ENCODE measurements at regions not wholly inside any gene's neighbourhood (a gene's known extent, or its start where the extent isn't known, plus 50 kb on each side); places are given as distances from the start of the nearest gene placed in this dataset.
"Not testable (repeated sequence)": the region's sequence is repeated elsewhere in the genome, so short reads cannot be mapped to it uniquely, and the experiment has no call there.

GRCh38 chr20:48440916-48441315, 386.9 kb downstream of the PREX1 start:
- Mint-ChIP-seq H3K27me3 (ENCODE audit: low read depth) (no peaks in the 10 kb centered on the region; the same call in 1 of the 2 replicates), H3K27ac (no peak overlapping the region), H3K36me3 (peaks cover 11% of the 10 kb centered on the region), H3K4me1 (no peaks in the 10 kb centered on the region), H3K9me3 (peaks cover 38% of the 10 kb centered on the region), H3K4me3 (no peak overlapping the region)
- ATAC-seq (no peak), DNase-seq (ENCODE audit: low spot score) (no peak)
- TF ChIP-seq NR1H2 (CRISPR knock-in tag; IDR thresholded peaks at IDR 0.05) = no peak
- ChIA-PET POLR2A (no interaction called here), CTCF (interaction anchor here (0.6 kb wide), 1 partner anchor 750 kb away, joined by 3 read pairs; no protein-coding TSS in a partner anchor)

GRCh38 chr20:48440261-48440660, 387.5 kb downstream of the PREX1 start:
- POLR2A ChIA-PET = not testable (repeated sequence)

GRCh38 chr20:48437146-48437545, 390.7 kb downstream of the PREX1 start:
- H3K27me3 Mint-ChIP-seq (ENCODE audit: low read depth) = no peaks in the 10 kb centered on the region; the same call in 1 of the 2 replicates
- ATAC-seq = no peak
- no peak for DNase-seq (ENCODE audit: low spot score)
- ChIA-PET POLR2A (no interaction called here), CTCF (no interaction called here)
- H3K36me3 Mint-ChIP-seq = peaks cover 3% of the 10 kb centered on the region
- TF ChIP-seq ZNF263 (CRISPR knock-in tag; IDR thresholded peaks at IDR 0.05; ENCODE audit: low read depth) = no peak
- TF ChIP-seq SP1 (CRISPR knock-in tag; conservative IDR thresholded peaks at IDR 0.05) = no peak
- TF ChIP-seq HMGA2 (CRISPR knock-in tag; IDR thresholded peaks at IDR 0.05) = no peak
- no peak for TF ChIP-seq MYBL2 (CRISPR knock-in tag; IDR thresholded peaks at IDR 0.05)
- no peak for TF ChIP-seq HMGXB4 (CRISPR knock-in tag; IDR thresholded peaks at IDR 0.05)
- no peak for TF ChIP-seq ATF2 (CRISPR knock-in tag; IDR thresholded peaks at IDR 0.05; ENCODE audit: borderline replicate concordance, low read depth)
- TF ChIP-seq SMAD3 (CRISPR knock-in tag; IDR thresholded peaks at IDR 0.05; ENCODE audit: borderline replicate concordance) = no peak
- no peak for TF ChIP-seq E2F4 (CRISPR knock-in tag; IDR thresholded peaks at IDR 0.05; ENCODE audit: borderline replicate concordance, low read depth)
- H3K27ac Mint-ChIP-seq = no peak overlapping the region
- H3K4me1 Mint-ChIP-seq = peaks cover 9% of the 10 kb centered on the region
- peaks cover 14% of the 10 kb centered on the region for H3K9me3 Mint-ChIP-seq
- H3K4me3 Mint-ChIP-seq = no peak overlapping the region

More at GRCh38 chr20:48440261-48440660, 387.5 kb downstream of the PREX1 start:
- ATAC-seq; DNase-seq (ENCODE audit: low spot score); H3K27me3 Mint-ChIP-seq (ENCODE audit: low read depth); H3K27ac Mint-ChIP-seq; H3K4me3 Mint-ChIP-seq; CTCF ChIA-PET; H3K4me1 Mint-ChIP-seq; H3K36me3 Mint-ChIP-seq: not testable (repeated sequence)
- H3K9me3 Mint-ChIP-seq = peaks cover 33% of the 10 kb centered on the region

- DNase-seq (ENCODE audit: low spot score); POLR2A ChIA-PET; H3K27me3 Mint-ChIP-seq (ENCODE audit: low read depth); CTCF ChIA-PET; H3K27ac Mint-ChIP-seq; H3K4me3 Mint-ChIP-seq; H3K36me3 Mint-ChIP-seq; ATAC-seq: not testable (repeated sequence)
- H3K9me3 Mint-ChIP-seq = peaks cover 14% of the 10 kb centered on the region
- peaks cover 14% of the 10 kb centered on the region for H3K4me1 Mint-ChIP-seq
Measured at GRCh38 chr20:48436609-48437008, 391.2 kb downstream of the PREX1 start.

- Mint-ChIP-seq H3K4me1 (peaks cover 17% of the 10 kb centered on the region), H3K36me3 (peaks cover 6% of the 10 kb centered on the region), H3K27ac (no peak overlapping the region), H3K4me3 (no peak overlapping the region), H3K27me3 (ENCODE audit: low read depth) (no peaks in the 10 kb centered on the region), H3K9me3 (peaks cover 14% of the 10 kb centered on the region)
- CTCF ChIA-PET = no interaction called here
- no peak for TF ChIP-seq IRF1 (CRISPR knock-in tag; IDR thresholded peaks at IDR 0.05)
- TF ChIP-seq MLX (CRISPR knock-in tag; IDR thresholded peaks at IDR 0.05) = no peak
- TF ChIP-seq CTCF (IDR thresholded peaks at IDR 0.05) = no peak
- TF ChIP-seq ZMAT4 (CRISPR knock-in tag; IDR thresholded peaks at IDR 0.05) = no peak
- TF ChIP-seq ZNF263 (CRISPR knock-in tag; IDR thresholded peaks at IDR 0.05; ENCODE audit: low read depth) = no peak
- no peak for TF ChIP-seq MAX (CRISPR knock-in tag; IDR thresholded peaks at IDR 0.05)
- DNase-seq (ENCODE audit: low spot score) (no peak), ATAC-seq (no peak)
- POLR2A ChIA-PET = no interaction called here
Measured at GRCh38 chr20:48433178-48433577, 394.6 kb downstream of the PREX1 start.
